H9 (cell line): ENCODE measurements at regions not wholly inside any gene's neighbourhood (a gene's known extent, or its start where the extent isn't known, plus 50 kb on each side); places are given as distances from the start of the nearest gene placed in this dataset.

Experiments
- DNase-seq: peaks from one replicate; pipeline ENCODE4 v3.0.0-alpha.2; 2017
- H2AFZ ChIP-seq: one replicate; pipeline ENCODE4 v1.6.1; 2013; ENCODE audit warnings: mild to moderate bottlenecking, low read length, control low read depth, moderate library complexity
- H2AK5ac ChIP-seq: 2 replicates; pipeline ENCODE4 v1.6.1; 2013; ENCODE audit warnings: low read length, control low read depth, mixed read lengths; ENCODE audit not compliant: insufficient read length
- H2BK120ac ChIP-seq: one replicate; pipeline ENCODE4 v1.6.1; 2013; ENCODE audit warnings: low read depth, mild to moderate bottlenecking, low read length, control low read depth, inconsistent platforms; ENCODE audit not compliant: poor library complexity, severe bottlenecking
- H2BK12ac ChIP-seq: 2 replicates; pipeline ENCODE4 v1.6.1; 2013; ENCODE audit warnings: low read length, control low read depth, mixed read lengths, low read depth; ENCODE audit not compliant: insufficient read length
- H2BK15ac ChIP-seq: 2 replicates; pipeline ENCODE4 v1.6.1; 2013; ENCODE audit warnings: low read depth, low read length, control low read depth
- H2BK20ac ChIP-seq: one replicate; pipeline ENCODE4 v1.6.1; 2013; ENCODE audit warnings: low read depth, mild to moderate bottlenecking, low read length, control low read depth, inconsistent platforms; ENCODE audit not compliant: poor library complexity, severe bottlenecking
- H2BK5ac ChIP-seq: 2 replicates; pipeline ENCODE4 v1.6.1; 2013; ENCODE audit warnings: low read length, control low read depth, mixed read lengths; ENCODE audit not compliant: insufficient read length
- H3K14ac ChIP-seq: 2 replicates; pipeline ENCODE4 v1.6.1; 2013; ENCODE audit warnings: low read length, control low read depth; ENCODE audit not compliant: insufficient read depth
- H3K18ac ChIP-seq: 2 replicates; pipeline ENCODE4 v1.6.1; 2013; ENCODE audit warnings: low read depth, mild to moderate bottlenecking, mixed read lengths, low read length, control low read depth; ENCODE audit not compliant: insufficient read length
- H3K23ac ChIP-seq: 2 replicates; pipeline ENCODE4 v1.6.1; 2013; ENCODE audit warnings: low read length, control low read depth, mixed read lengths, low read depth; ENCODE audit not compliant: insufficient read length
- H3K23me2 ChIP-seq: 2 replicates; pipeline ENCODE4 v1.6.1; 2013; ENCODE audit warnings: low read depth, mild to moderate bottlenecking, mixed read lengths, low read length, control low read depth; ENCODE audit not compliant: insufficient read length, poor library complexity, severe bottlenecking
- H3K27ac ChIP-seq: 2 replicates; pipeline ENCODE4 v1.5.1; 2013; ENCODE audit warnings: low read length, control low read depth, mixed read lengths, low read depth; ENCODE audit not compliant: insufficient read length
- H3K27me3 ChIP-seq: 2 replicates; pipeline ENCODE4 v1.6.1; 2013; ENCODE audit warnings: low read length, control low read depth, inconsistent platforms; ENCODE audit not compliant: insufficient read depth
- H3K4ac ChIP-seq: 2 replicates; pipeline ENCODE4 v1.6.1; 2013; ENCODE audit warnings: low read depth, mild to moderate bottlenecking, control low read depth, inconsistent platforms, low read length, moderate library complexity
- H3K4me1 ChIP-seq: 2 replicates; pipeline ENCODE4 v1.6.1; 2013; ENCODE audit warnings: low read length, control low read depth, inconsistent platforms; ENCODE audit not compliant: insufficient read depth
- H3K4me2 ChIP-seq: 2 replicates; pipeline ENCODE4 v1.6.1; 2013; ENCODE audit warnings: low read length, control low read depth, mixed read lengths; ENCODE audit not compliant: insufficient read length, insufficient read depth
- H3K56ac ChIP-seq: 2 replicates; pipeline ENCODE4 v1.6.1; 2013; ENCODE audit warnings: low read depth, mild to moderate bottlenecking, mixed read lengths, low read length, control low read depth; ENCODE audit not compliant: insufficient read length
- H3K79me1 ChIP-seq: 2 replicates; pipeline ENCODE4 v1.6.1; 2013; ENCODE audit warnings: low read depth, mild to moderate bottlenecking, moderate library complexity, low read length, control low read depth, inconsistent platforms; ENCODE audit not compliant: insufficient read depth, poor library complexity, severe bottlenecking
- H3K79me2 ChIP-seq: 2 replicates; pipeline ENCODE4 v1.6.1; 2013; ENCODE audit warnings: low read length, control low read depth, inconsistent platforms; ENCODE audit not compliant: insufficient read depth
- H3K9ac ChIP-seq: 2 replicates; pipeline ENCODE4 v1.6.1; 2013; ENCODE audit warnings: low read length, control low read depth, mixed read lengths; ENCODE audit not compliant: insufficient read length; ENCODE audit errors: extremely low read depth
- H3K9me3 ChIP-seq: one replicate; pipeline ENCODE4 v1.6.1; 2013; ENCODE audit warnings: low read depth, low read length, inconsistent platforms; ENCODE audit not compliant: control insufficient read depth
- H3T11ph ChIP-seq: one replicate; pipeline ENCODE4 v1.6.1; 2013; ENCODE audit warnings: mild to moderate bottlenecking, low read length, control low read depth, inconsistent platforms
- H4K20me1 ChIP-seq: one replicate; pipeline ENCODE4 v1.6.1; 2013; ENCODE audit not compliant: control insufficient read depth, insufficient read length, insufficient read depth
- H4K5ac ChIP-seq: 2 replicates; pipeline ENCODE4 v1.6.1; 2013; ENCODE audit warnings: low read depth, mild to moderate bottlenecking, mixed read lengths, low read length, control low read depth; ENCODE audit not compliant: insufficient read length
- H4K8ac ChIP-seq: replicated peaks from 2 replicates; pipeline ENCODE4 v1.6.1; 2013; ENCODE audit warnings: low read length, control low read depth, mixed read lengths, low read depth; ENCODE audit not compliant: insufficient read length
- H4K91ac ChIP-seq: 2 replicates; pipeline ENCODE4 v1.6.1; 2013; ENCODE audit warnings: low read depth, mild to moderate bottlenecking, moderate library complexity, mixed read lengths, low read length, control low read depth; ENCODE audit not compliant: insufficient read length
- H3K27ac Mint-ChIP-seq, 3 experiments: 2 replicates in 2 of 3; 3 replicates in 1 of 3; pipeline ENCODE4 v1.8.0; 2020 to 2021; ENCODE audit warnings: mixed read lengths in 3 of 3, mild to moderate bottlenecking in 1 of 3, moderate library complexity in 1 of 3
- H3K27me3 Mint-ChIP-seq: 2 replicates; pipeline ENCODE4 v1.8.0; 2021; ENCODE audit warnings: low read depth, mild to moderate bottlenecking, moderate library complexity, mixed read lengths
- H3K36me3 Mint-ChIP-seq, 3 experiments: 2 replicates in 2 of 3; 3 replicates in 1 of 3; pipeline ENCODE4 v1.8.0; 2020 to 2021; ENCODE audit warnings: low read depth in 3 of 3, mixed read lengths in 3 of 3; ENCODE audit not compliant: insufficient read depth in 1 of 3
- H3K4me1 Mint-ChIP-seq, 2 experiments: 2 replicates each; pipeline ENCODE4 v1.8.0; 2020; ENCODE audit warnings: mixed read lengths in 2 of 2
- H3K4me3 Mint-ChIP-seq, 2 experiments: 2 replicates in 1 of 2; 3 replicates in 1 of 2; pipeline ENCODE4 v1.8.0; 2020 to 2021; ENCODE audit warnings: mild to moderate bottlenecking in 2 of 2, mixed read lengths in 2 of 2, moderate library complexity in 1 of 2
- H3K9me3 Mint-ChIP-seq, 2 experiments: 2 replicates in 1 of 2; 3 replicates in 1 of 2; pipeline ENCODE4 v1.8.0; 2020; ENCODE audit warnings: mild to moderate bottlenecking in 2 of 2, mixed read lengths in 2 of 2, moderate library complexity in 1 of 2
- CTCF ChIP-seq: fragments of 200-600 bp; sonication (generic); conservative IDR thresholded peaks from 3 replicates; pipeline ENCODE4 v1.8.0; 2021; ENCODE audit warnings: antibody characterized with exemption, mild to moderate bottlenecking
- WGBS: extraction: QIAGEN DNeasy Blood & Tissue Kit; methylation state at CpG from one replicate; pipeline ENCODE4 v1.1.7; 2013; ENCODE audit warnings: missing lambda C conversion rate, low lambda C conversion rate, mixed read lengths; ENCODE audit not compliant: insufficient read length; ENCODE audit errors: extremely low coverage; 5-methylcytosine and 5-hydroxymethylcytosine counted together

GRCh38 chr6:78101387-78101786, 448.5 kb downstream of the MEI4 start:
- no peak overlapping the region for H3K4me2 ChIP-seq
- H3K4me1 Mint-ChIP-seq: peaks cover 0 to 6% of the 10 kb centered on the region in 2 experiments; a peak in 2 of 4 replicates

More at GRCh38 chr6:78101387-78101786, 448.5 kb downstream of the MEI4 start:
- Histone ChIP-seq H2BK20ac (no peak overlapping the region), H4K8ac (no peak overlapping the region), H3K23ac (no peak overlapping the region), H2BK120ac (no peak overlapping the region), H3K9me3 (no peaks in the 10 kb centered on the region), H2AFZ (no peak overlapping the region), H3K18ac (no peak overlapping the region), H2BK12ac (no peak overlapping the region), H3K79me1 (no peaks in the 10 kb centered on the region), H3K14ac (no peak overlapping the region), H3K9ac (no peak overlapping the region), H2BK15ac (no peak overlapping the region), H3K79me2 (no peaks in the 10 kb centered on the region), H3T11ph (no peak overlapping the region), H4K91ac (no peak overlapping the region), H3K4me1 (no peaks in the 10 kb centered on the region), H3K23me2 (no peaks in the 10 kb centered on the region), H3K27me3 (no peaks in the 10 kb centered on the region), H2BK5ac (no peak overlapping the region), H4K5ac (no peak overlapping the region), H4K20me1 (no peaks in the 10 kb centered on the region), H3K56ac (no peak overlapping the region), H2AK5ac (no peak overlapping the region), H3K27ac (no peak overlapping the region), H3K4ac (no peak overlapping the region)
- no CpG with 5 or more reads among the region's 1 CpG for WGBS
- H3K27me3 Mint-ChIP-seq: no peaks in the 10 kb centered on the region
- peaks cover 0 to 3% of the 10 kb centered on the region in 2 experiments; a peak in 2 of 5 replicates for H3K9me3 Mint-ChIP-seq
- no peak overlapping the region for H3K27ac Mint-ChIP-seq
- no peak overlapping the region for H3K4me3 Mint-ChIP-seq
- no peaks in the 10 kb centered on the region; a peak in 1 of 7 replicates for H3K36me3 Mint-ChIP-seq
- DNase-seq: no peak
- TF ChIP-seq CTCF: no peak
